Breast epithelium (tissue), 4 donors: ENCODE measurements at regions not wholly inside any gene's neighbourhood (a gene's known extent, or its start where the extent isn't known, plus 50 kb on each side); places are given as distances from the start of the nearest gene placed in this dataset.
"Not testable (repeated sequence)": the region's sequence is repeated elsewhere in the genome, so short reads cannot be mapped to it uniquely, and the experiment has no call there.

Experiments
- DNase-seq, 2 donors: peaks; one replicate each; pipeline ENCODE4 v3.0.0-alpha.2; 2019; ENCODE audit warnings: low spot score in 2 of 2
- H3K27ac ChIP-seq, 2 donors: fragments of 200-600 bp; sonication (generic) in 1 of 2; one replicate each; pipeline ENCODE4 v1.5.1; 2016 to 2019; ENCODE audit warnings: mild to moderate bottlenecking in 1 of 2
- H3K27me3 ChIP-seq, 2 donors: fragments of 200-600 bp; sonication (generic) in 1 of 2; one replicate each; pipeline versions ENCODE4 v1.5.1 to v1.6.0; 2017 to 2019; ENCODE audit warnings: control low read depth in 1 of 2, mild to moderate bottlenecking in 1 of 2
- H3K36me3 ChIP-seq: fragments of 200-600 bp; one replicate; pipeline ENCODE4 v1.5.1; 2019
- H3K4me1 ChIP-seq, 2 donors: fragments of 200-600 bp; sonication (generic); one replicate each; pipeline ENCODE4 v1.5.1; 2016 to 2019; ENCODE audit warnings: control low read depth in 1 of 2
- H3K4me3 ChIP-seq, 3 donors: fragments of 200-600 bp; sonication (generic); 1 replicate in 2 of 3; 2 replicates in 1 of 3; pipeline ENCODE4 v1.5.1; 2016 to 2019; ENCODE audit warnings: mild to moderate bottlenecking in 3 of 3, moderate library complexity in 2 of 3
- H3K9me3 ChIP-seq, 2 donors: fragments of 200-600 bp; sonication (generic) in 1 of 2; one replicate each; pipeline ENCODE4 v1.5.1; 2016 to 2019; ENCODE audit warnings: control low read depth in 1 of 2
- POLR2A ChIP-seq: fragments of 450-650 bp; IDR thresholded peaks from one replicate; pipeline ENCODE4 v1.6.1; 2016; ENCODE audit warnings: antibody characterized with exemption, mild to moderate bottlenecking, moderate library complexity
- POLR2AphosphoS5 ChIP-seq, 3 donors: sonication (generic); formaldehyde crosslinking; IDR thresholded peaks; one replicate each; pipeline ENCODE4 v1.6.1; 2017; ENCODE audit warnings: antibody characterized with exemption in 3 of 3
- intact Hi-C: fragments of 100-400 bp; cut with DNase I; formaldehyde crosslinking; loops from one replicate; pipeline ENCODE4 v1.15.1; 2023; ENCODE audit warnings: low total_unique reads
- TF ChIP-seq, protein P1 (sequence below), 3 donors: fragments of 450-650 bp; IDR thresholded peaks; one replicate each; pipeline ENCODE4 v1.5.1; 2016 to 2017; ENCODE audit warnings: antibody characterized with exemption in 3 of 3, mild to moderate bottlenecking in 3 of 3, moderate library complexity in 3 of 3

DNA sequence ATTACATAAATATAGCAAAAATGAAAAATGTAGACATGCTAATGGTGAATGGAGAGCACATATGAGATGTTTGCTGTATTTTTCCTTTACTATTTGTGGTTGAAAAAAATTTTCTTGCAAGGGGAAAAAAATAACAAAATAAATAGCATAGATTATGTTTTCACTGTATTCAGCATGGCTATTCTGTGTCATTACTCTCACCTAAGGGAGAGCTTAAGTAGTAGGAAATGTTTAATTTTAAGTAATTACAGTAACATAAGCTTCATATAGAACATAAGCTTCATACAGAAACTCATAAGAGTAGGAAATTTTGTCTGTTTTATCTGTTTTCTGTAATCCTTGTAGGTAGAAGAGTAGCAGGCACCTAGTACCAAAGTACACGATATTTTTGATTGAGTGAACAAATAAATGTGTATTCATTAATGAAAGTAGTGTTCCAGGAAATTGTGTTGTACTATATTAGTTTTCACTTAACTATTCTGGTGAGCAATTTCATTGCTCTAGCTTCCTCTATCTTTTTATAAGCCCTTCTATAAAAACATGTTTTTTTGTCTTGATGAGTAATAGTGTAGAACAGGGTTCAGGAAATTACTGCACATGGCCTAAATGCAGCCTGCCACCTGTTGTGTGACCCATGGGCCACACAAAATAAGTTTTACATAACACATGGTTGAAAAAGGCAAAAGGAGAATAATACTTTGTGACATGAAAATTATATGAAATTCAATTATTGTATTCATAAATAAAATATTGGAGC lies 1025.0 kb upstream of the CDH10 start:
- intact Hi-C loops, result no loop called here
- Histone ChIP-seq H3K36me3 (no peaks in the 10 kb centered on the region), H3K4me1 (no peaks in the 10 kb centered on the region), H3K9me3 (peaks cover 0 to under 1% of the 10 kb centered on the region in 2 donors), H3K4me3 (no peak overlapping the region), H3K27ac (no peak overlapping the region), H3K27me3 (no peaks in the 10 kb centered on the region)
- no peak for DNase-seq
- TF ChIP-seq, protein P1, sequence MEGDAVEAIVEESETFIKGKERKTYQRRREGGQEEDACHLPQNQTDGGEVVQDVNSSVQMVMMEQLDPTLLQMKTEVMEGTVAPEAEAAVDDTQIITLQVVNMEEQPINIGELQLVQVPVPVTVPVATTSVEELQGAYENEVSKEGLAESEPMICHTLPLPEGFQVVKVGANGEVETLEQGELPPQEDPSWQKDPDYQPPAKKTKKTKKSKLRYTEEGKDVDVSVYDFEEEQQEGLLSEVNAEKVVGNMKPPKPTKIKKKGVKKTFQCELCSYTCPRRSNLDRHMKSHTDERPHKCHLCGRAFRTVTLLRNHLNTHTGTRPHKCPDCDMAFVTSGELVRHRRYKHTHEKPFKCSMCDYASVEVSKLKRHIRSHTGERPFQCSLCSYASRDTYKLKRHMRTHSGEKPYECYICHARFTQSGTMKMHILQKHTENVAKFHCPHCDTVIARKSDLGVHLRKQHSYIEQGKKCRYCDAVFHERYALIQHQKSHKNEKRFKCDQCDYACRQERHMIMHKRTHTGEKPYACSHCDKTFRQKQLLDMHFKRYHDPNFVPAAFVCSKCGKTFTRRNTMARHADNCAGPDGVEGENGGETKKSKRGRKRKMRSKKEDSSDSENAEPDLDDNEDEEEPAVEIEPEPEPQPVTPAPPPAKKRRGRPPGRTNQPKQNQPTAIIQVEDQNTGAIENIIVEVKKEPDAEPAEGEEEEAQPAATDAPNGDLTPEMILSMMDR (IDR thresholded peaks at IDR 0.05), result no peak
- TF ChIP-seq POLR2A (no peak), POLR2AphosphoS5 (IDR thresholded peaks at IDR 0.05) (no peak)

DNA sequence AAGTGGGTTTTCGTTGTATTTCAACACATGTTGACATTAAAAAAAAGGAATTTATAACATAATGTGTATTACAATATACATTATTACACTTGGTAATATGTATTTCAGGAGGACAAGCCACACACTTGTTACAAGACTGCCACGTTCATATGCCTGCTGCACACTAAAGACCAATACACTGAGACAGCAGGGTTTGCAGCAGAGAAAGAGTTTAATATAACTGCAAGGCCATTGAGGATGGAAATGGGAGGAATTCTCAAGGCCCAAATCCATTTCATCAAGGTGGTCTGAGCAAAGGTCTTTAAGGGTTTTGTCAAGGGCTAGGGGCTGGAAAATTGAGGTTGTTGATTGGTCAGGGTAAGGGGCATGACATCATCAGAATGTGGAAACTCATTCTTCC lies 1017.8 kb upstream of the CDH10 start:
- no peak for DNase-seq
- peaks cover 5 to 33% of the 10 kb centered on the region in 2 donors for H3K9me3 ChIP-seq
- intact Hi-C loops, result no loop called here
- TF ChIP-seq POLR2A (no peak), POLR2AphosphoS5 (IDR thresholded peaks at IDR 0.05) (no peak)
- TF ChIP-seq, protein P1 (IDR thresholded peaks at IDR 0.05), result no peak
- H3K4me1 ChIP-seq, result no peaks in the 10 kb centered on the region
- no peak overlapping the region for H3K4me3 ChIP-seq
- no peaks in the 10 kb centered on the region for H3K36me3 ChIP-seq
- no peaks in the 10 kb centered on the region for H3K27me3 ChIP-seq
- no peak overlapping the region for H3K27ac ChIP-seq

DNA sequence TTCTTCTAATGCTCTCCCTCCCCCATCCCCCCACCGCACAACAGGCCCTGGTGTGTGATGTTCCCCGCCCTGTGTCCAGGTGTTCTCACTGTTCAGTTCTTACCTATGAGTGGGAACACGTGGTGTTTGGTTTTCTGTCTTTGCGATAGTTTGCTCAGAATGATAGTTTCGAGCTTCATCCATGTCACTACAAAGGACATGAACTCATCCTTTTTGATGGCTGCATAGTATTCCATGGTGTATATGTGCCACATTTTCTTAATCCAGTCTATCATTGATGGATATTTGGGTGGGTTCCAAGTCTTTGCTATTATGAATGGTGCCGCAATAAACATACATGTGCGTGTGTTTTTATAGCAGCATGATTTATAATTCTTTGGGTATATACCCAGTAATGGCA lies 1005.5 kb upstream of the CDH10 start:
- H3K36me3 ChIP-seq, H3K4me1 ChIP-seq, DNase-seq, H3K27ac ChIP-seq, H3K27me3 ChIP-seq, H3K4me3 ChIP-seq, intact Hi-C loops: not testable (repeated sequence)
- peaks cover 0 to 29% of the 10 kb centered on the region in 2 donors for H3K9me3 ChIP-seq

- intact Hi-C loops, result loop anchor here (2.0 kb wide), 1 partner anchor 45 kb away; no protein-coding TSS in a partner anchor
- Histone ChIP-seq H3K36me3 (no peaks in the 10 kb centered on the region), H3K27ac (no peak overlapping the region), H3K4me1 (no peaks in the 10 kb centered on the region), H3K27me3 (no peaks in the 10 kb centered on the region), H3K4me3 (no peak overlapping the region), H3K9me3 (peaks cover 0 to 23% of the 10 kb centered on the region in 2 donors)
- TF ChIP-seq, protein P1 (IDR thresholded peaks at IDR 0.05), result no peak
- no peak for TF ChIP-seq POLR2A
- no peak for TF ChIP-seq POLR2AphosphoS5 (IDR thresholded peaks at IDR 0.05)
- no peak for DNase-seq
Measured at GRCh38 chr5:25649628-25650265, 1005.0 kb upstream of the CDH10 start.

- H3K9me3 ChIP-seq, result peaks cover 0 to 20% of the 10 kb centered on the region in 2 donors
- DNase-seq, result no peak
- H3K27me3 ChIP-seq, result no peaks in the 10 kb centered on the region
- peaks cover 5% of the 10 kb centered on the region for H3K36me3 ChIP-seq
- intact Hi-C loops, result no loop called here
- H3K4me1 ChIP-seq, result no peaks in the 10 kb centered on the region
- H3K27ac ChIP-seq, result no peak overlapping the region
- TF ChIP-seq POLR2A (no peak), POLR2AphosphoS5 (IDR thresholded peaks at IDR 0.05) (no peak)
- TF ChIP-seq, protein P1 (IDR thresholded peaks at IDR 0.05), result no peak
- H3K4me3 ChIP-seq, result no peak overlapping the region
Measured at GRCh38 chr5:25646421-25647341, 1001.9 kb upstream of the CDH10 start.
